ENCODE measurements at regions not wholly inside any gene's neighbourhood (a gene's known extent, or its start where the extent isn't known, plus 50 kb on each side); places are given as distances from the start of the nearest gene placed in this dataset.
"Not testable (repeated sequence)": the region's sequence is repeated elsewhere in the genome, so short reads cannot be mapped to it uniquely, and the experiment has no call there.

- H2AFZ ChIP-seq (ENCODE audit: low read length) = no peak overlapping the region
- H3K4me2 ChIP-seq (ENCODE audit: insufficient read depth, low read length) = no peak overlapping the region
- H3K36me3 ChIP-seq (ENCODE audit: insufficient read depth, low read length) = no peaks in the 10 kb centered on the region
- no peaks in the 10 kb centered on the region for H4K20me1 ChIP-seq (ENCODE audit: insufficient read depth, low read length)
- H3K9me3 ChIP-seq (ENCODE audit: low read depth, low read length) = no peaks in the 10 kb centered on the region
- H3K79me2 ChIP-seq (ENCODE audit: insufficient read depth, low read length) = no peaks in the 10 kb centered on the region
- DNase-seq (ENCODE audit: insufficient read length, low spot score, missing footprints) = no peak
- no peak for TF ChIP-seq CTCF (IDR thresholded peaks at IDR 0.05; ENCODE audit: extremely low read depth, low read depth, low read length)
- H3K27ac ChIP-seq (ENCODE audit: low read depth, low read length) = no peak overlapping the region
- no peaks in the 10 kb centered on the region for H3K4me1 ChIP-seq (ENCODE audit: insufficient read depth, low read length)
- no peaks in the 10 kb centered on the region for H3K27me3 ChIP-seq (ENCODE audit: insufficient read depth, low read length)
- no peak overlapping the region for H3K4me3 ChIP-seq (ENCODE audit: insufficient read depth, low read length)
Observed at GRCh38 chr11:97621282-97621681, 1231.5 kb downstream of the JRKL start.

- TF ChIP-seq CTCF (IDR thresholded peaks at IDR 0.05; ENCODE audit: extremely low read depth, low read depth, low read length) = no peak
- H3K4me1 ChIP-seq (ENCODE audit: insufficient read depth, low read length) = no peaks in the 10 kb centered on the region
- no peak for DNase-seq (ENCODE audit: insufficient read length, low spot score, missing footprints)
Observed at GRCh38 chr11:97622795-97623194, 1233.0 kb downstream of the JRKL start.

GRCh38 chr11:97636741-97637140 is 1246.9 kb downstream of the JRKL start:
- not testable (repeated sequence) for H3K27ac ChIP-seq (ENCODE audit: low read depth, low read length); DNase-seq (ENCODE audit: insufficient read length, low spot score, missing footprints); H3K9me3 ChIP-seq (ENCODE audit: low read depth, low read length); H3K4me3 ChIP-seq (ENCODE audit: insufficient read depth, low read length); H3K27me3 ChIP-seq (ENCODE audit: insufficient read depth, low read length); H3K36me3 ChIP-seq (ENCODE audit: insufficient read depth, low read length); H2AFZ ChIP-seq (ENCODE audit: low read length); H3K4me1 ChIP-seq (ENCODE audit: insufficient read depth, low read length); H3K79me2 ChIP-seq (ENCODE audit: insufficient read depth, low read length); H3K4me2 ChIP-seq (ENCODE audit: insufficient read depth, low read length); H4K20me1 ChIP-seq (ENCODE audit: insufficient read depth, low read length)

More at GRCh38 chr11:97622795-97623194, 1233.0 kb downstream of the JRKL start:
- no peaks in the 10 kb centered on the region for H3K9me3 ChIP-seq (ENCODE audit: low read depth, low read length)
- H4K20me1 ChIP-seq (ENCODE audit: insufficient read depth, low read length) = no peaks in the 10 kb centered on the region
- H3K27me3 ChIP-seq (ENCODE audit: insufficient read depth, low read length) = no peaks in the 10 kb centered on the region
- H3K36me3 ChIP-seq (ENCODE audit: insufficient read depth, low read length) = no peaks in the 10 kb centered on the region
- no peaks in the 10 kb centered on the region for H3K79me2 ChIP-seq (ENCODE audit: insufficient read depth, low read length)
- H3K27ac ChIP-seq (ENCODE audit: low read depth, low read length) = no peak overlapping the region
- H2AFZ ChIP-seq (ENCODE audit: low read length) = no peak overlapping the region
- no peak overlapping the region for H3K4me2 ChIP-seq (ENCODE audit: insufficient read depth, low read length)
- H3K4me3 ChIP-seq (ENCODE audit: insufficient read depth, low read length) = no peak overlapping the region

GRCh38 chr11:97637701-97638100 is 1247.9 kb downstream of the JRKL start:
- Histone ChIP-seq H3K36me3 (ENCODE audit: insufficient read depth, low read length) (no peaks in the 10 kb centered on the region), H2AFZ (ENCODE audit: low read length) (no peak overlapping the region), H3K27me3 (ENCODE audit: insufficient read depth, low read length) (no peaks in the 10 kb centered on the region), H3K27ac (ENCODE audit: low read depth, low read length) (no peak overlapping the region), H3K4me1 (ENCODE audit: insufficient read depth, low read length) (no peaks in the 10 kb centered on the region), H3K4me2 (ENCODE audit: insufficient read depth, low read length) (no peak overlapping the region), H3K9me3 (ENCODE audit: low read depth, low read length) (no peaks in the 10 kb centered on the region), H4K20me1 (ENCODE audit: insufficient read depth, low read length) (no peaks in the 10 kb centered on the region), H3K79me2 (ENCODE audit: insufficient read depth, low read length) (no peaks in the 10 kb centered on the region), H3K4me3 (ENCODE audit: insufficient read depth, low read length) (no peak overlapping the region)
- no peak for DNase-seq (ENCODE audit: insufficient read length, low spot score, missing footprints)
- TF ChIP-seq CTCF (IDR thresholded peaks at IDR 0.05; ENCODE audit: extremely low read depth, low read depth, low read length) = no peak

Measured in osteoblast (primary cell).